Loucy (cell line): ENCODE measurements at regions not wholly inside any gene's neighbourhood (a gene's known extent, or its start where the extent isn't known, plus 50 kb on each side); places are given as distances from the start of the nearest gene placed in this dataset.

Source experiments
- H2AFZ ChIP-seq: fragments of 200-600 bp; sonication (generic); 2 replicates; pipeline ENCODE4 v1.6.0; 2016; ENCODE audit warnings: antibody characterized with exemption, mild to moderate bottlenecking, low read length, moderate library complexity
- H3F3A ChIP-seq: fragments of 200-600 bp; 2 replicates; pipeline ENCODE4 v1.6.0; 2016; ENCODE audit warnings: antibody characterized with exemption, low read depth, mild to moderate bottlenecking
- H3K27me3 ChIP-seq: fragments of 200-600 bp; sonication (generic); 2 replicates; pipeline ENCODE4 v1.6.1; 2014; ENCODE audit warnings: low read length, mild to moderate bottlenecking; ENCODE audit not compliant: insufficient read depth, poor library complexity, severe bottlenecking
- H3K36me3 ChIP-seq: fragments of 200-600 bp; sonication (generic); 2 replicates; pipeline ENCODE4 v1.6.1; 2016; ENCODE audit warnings: low read length; ENCODE audit not compliant: insufficient read depth
- H3K4me1 ChIP-seq: fragments of 200-600 bp; sonication (generic); 2 replicates; pipeline ENCODE4 v1.5.1; 2014; ENCODE audit warnings: low read length, mild to moderate bottlenecking; ENCODE audit not compliant: insufficient read depth, poor library complexity, severe bottlenecking
- H3K4me2 ChIP-seq: fragments of 200-600 bp; sonication (generic); 2 replicates; pipeline ENCODE4 v1.6.0; 2014; ENCODE audit warnings: antibody characterized with exemption, low read length, low read depth, mild to moderate bottlenecking; ENCODE audit not compliant: poor library complexity, severe bottlenecking
- H3K4me3 ChIP-seq: fragments of 200-600 bp; sonication (generic); 2 replicates; pipeline ENCODE4 v1.5.1; 2014; ENCODE audit warnings: low read length, mild to moderate bottlenecking, mixed read lengths; ENCODE audit not compliant: poor library complexity, severe bottlenecking
- H3K79me2 ChIP-seq: fragments of 200-600 bp; sonication (generic); 2 replicates; pipeline ENCODE4 v1.6.1; 2014; ENCODE audit warnings: low read length; ENCODE audit not compliant: insufficient read depth
- H3K9ac ChIP-seq: fragments of 200-600 bp; sonication (generic); 2 replicates; pipeline ENCODE4 v1.6.0; 2014; ENCODE audit warnings: mild to moderate bottlenecking, low read depth, low read length, moderate library complexity; ENCODE audit not compliant: poor library complexity, severe bottlenecking
- H3K9me2 ChIP-seq: fragments of 200-600 bp; sonication (generic); replicated peaks from 2 replicates; pipeline ENCODE4 v1.6.1; 2016; ENCODE audit warnings: low read depth, low read length, mixed read lengths
- H3K9me3 ChIP-seq: fragments of 200-600 bp; sonication (generic); 2 replicates; pipeline ENCODE4 v1.6.1; 2014; ENCODE audit warnings: mild to moderate bottlenecking, antibody characterized with exemption, low read length, low read depth; ENCODE audit not compliant: insufficient read depth
- H4K20me1 ChIP-seq: fragments of 200-600 bp; sonication (generic); 2 replicates; pipeline ENCODE4 v1.6.0; 2014; ENCODE audit warnings: antibody characterized with exemption, low read length, mild to moderate bottlenecking; ENCODE audit not compliant: insufficient read depth, poor library complexity, severe bottlenecking
- CTCF ChIP-seq: fragments of 200-600 bp; sonication (generic); conservative IDR thresholded peaks from 2 replicates; pipeline ENCODE4 v1.5.1; 2014; ENCODE audit warnings: mild to moderate bottlenecking, antibody characterized with exemption, low read length
- EZH2phosphoT487 ChIP-seq: fragments of 200-600 bp; IDR thresholded peaks from 2 replicates; pipeline ENCODE4 v1.6.1; 2018; ENCODE audit warnings: antibody characterized with exemption, mild to moderate bottlenecking, moderate library complexity, borderline replicate concordance

GRCh38 chr10:16231176-16231575 is 205.6 kb upstream of the PTER start:
- TF ChIP-seq EZH2phosphoT487 (no peak), CTCF (no peak)
- Histone ChIP-seq H3K79me2 (no peaks in the 10 kb centered on the region), H3K9me2 (no peaks in the 10 kb centered on the region), H3K4me1 (no peaks in the 10 kb centered on the region), H3K9me3 (0 out of 2 replicates have a peak, but pooled peaks cover 3% of the 10 kb centered on the region), H3K4me2 (no peak overlapping the region), H3K9ac (no peak overlapping the region), H3K36me3 (no peaks in the 10 kb centered on the region), H3K27me3 (peaks cover 4% of the 10 kb centered on the region), H2AFZ (no peak overlapping the region), H3F3A (no peaks in the 10 kb centered on the region), H4K20me1 (no peaks in the 10 kb centered on the region), H3K4me3 (no peak overlapping the region)

DNA sequence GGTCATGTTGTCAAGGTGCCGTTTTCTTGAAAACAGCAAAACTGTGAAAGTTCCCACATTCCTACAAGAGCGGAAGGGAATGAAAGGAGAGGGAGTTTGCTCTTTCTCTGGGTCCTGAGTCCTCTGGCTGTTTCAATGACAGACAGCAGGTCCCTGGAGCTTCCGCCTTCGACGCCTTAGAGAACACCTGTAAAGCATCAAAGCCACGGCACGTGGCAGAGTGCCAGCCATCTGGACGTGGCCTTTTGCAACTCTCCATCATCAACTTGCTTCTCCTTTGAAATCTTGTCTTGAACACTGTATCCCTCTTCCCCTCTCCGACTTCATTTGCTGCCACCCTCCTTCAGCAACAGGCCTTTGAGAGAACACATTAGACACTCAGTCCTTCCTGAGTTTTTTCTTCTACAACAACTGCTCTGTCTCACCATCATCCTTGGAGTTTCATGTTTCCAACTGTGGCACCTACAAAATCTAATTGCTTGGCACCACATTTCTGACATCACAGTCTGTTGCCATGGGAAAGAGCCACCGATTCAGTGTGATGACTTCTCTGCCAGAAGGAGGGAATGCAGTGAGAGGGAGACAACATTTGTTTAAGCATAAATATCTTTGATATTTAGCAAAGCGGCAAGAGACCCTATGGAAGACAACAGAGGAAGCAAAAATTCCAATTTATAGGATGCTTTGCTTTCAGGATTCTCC is 204.9 kb upstream of the PTER start:
- Histone ChIP-seq H3K27me3 (peaks cover 4% of the 10 kb centered on the region), H3K9me2 (no peaks in the 10 kb centered on the region), H3K9me3 (0 out of 2 replicates have a peak, but pooled peaks cover 3% of the 10 kb centered on the region), H2AFZ (no peak overlapping the region), H3K4me3 (no peak overlapping the region), H3K79me2 (no peaks in the 10 kb centered on the region), H3K36me3 (no peaks in the 10 kb centered on the region), H3F3A (no peaks in the 10 kb centered on the region), H3K9ac (no peak overlapping the region), H4K20me1 (no peaks in the 10 kb centered on the region), H3K4me1 (no peaks in the 10 kb centered on the region), H3K4me2 (no peak overlapping the region)
- TF ChIP-seq EZH2phosphoT487 (no peak), CTCF (no peak)

- peaks cover 4% of the 10 kb centered on the region for H3K27me3 ChIP-seq
- no peaks in the 10 kb centered on the region for H3K9me2 ChIP-seq
- H4K20me1 ChIP-seq, result no peaks in the 10 kb centered on the region
- H3K79me2 ChIP-seq, result no peaks in the 10 kb centered on the region
- H3K36me3 ChIP-seq, result no peaks in the 10 kb centered on the region
- 0 out of 2 replicates have a peak, but pooled peaks cover 3% of the 10 kb centered on the region for H3K9me3 ChIP-seq
- no peak overlapping the region for H2AFZ ChIP-seq
- H3F3A ChIP-seq, result no peaks in the 10 kb centered on the region
- TF ChIP-seq CTCF (no peak), EZH2phosphoT487 (no peak)
- H3K4me2 ChIP-seq, result no peak overlapping the region
- H3K4me1 ChIP-seq, result no peaks in the 10 kb centered on the region
- no peak overlapping the region for H3K4me3 ChIP-seq
- H3K9ac ChIP-seq, result no peak overlapping the region
These were observed 204.4 kb upstream of the PTER start for GRCh38 chr10:16232441-16232840.
